ENCODE measurements at regions not wholly inside any gene's neighbourhood (a gene's known extent, or its start where the extent isn't known, plus 50 kb on each side); places are given as distances from the start of the nearest gene placed in this dataset.
"Not testable (repeated sequence)": the region's sequence is repeated elsewhere in the genome, so short reads cannot be mapped to it uniquely, and the experiment has no call there.

GRCh38 chr15:77907824-77908751 lies 169.4 kb downstream of the TBC1D2B start:
- Histone ChIP-seq H3K27ac (no peak overlapping the region), H3K27me3 (peaks cover 0 to 13% (median 0%) of the 10 kb centered on the region in 4 donors), H3K4me3 (no peak overlapping the region), H3K9me3 (no peaks in the 10 kb centered on the region), H3K36me3 (no peaks in the 10 kb centered on the region), H3K4me1 (peaks cover 5 to 25% (median 7%) of the 10 kb centered on the region in 3 donors)
- intact Hi-C loops (cut with DNase I): no loop called here
- no peak for TF ChIP-seq POLR2A (IDR thresholded peaks at IDR 0.05)
- peak in 5 of 6 experiments; percentile 35 to 57 (median 44) for TF ChIP-seq CTCF (IDR thresholded peaks at IDR 0.05)
- 64 to 67% methylated on average over 13 to 19 of the region's 28 CpGs for WGBS, 2 donors
- DNase-seq: no peak

GRCh38 chr15:77906062-77906990 lies 171.2 kb downstream of the TBC1D2B start:
- H3K36me3 ChIP-seq; intact Hi-C loops (cut with DNase I); H3K9me3 ChIP-seq; H3K4me3 ChIP-seq; H3K27ac ChIP-seq; DNase-seq: not testable (repeated sequence)
- Histone ChIP-seq H3K27me3 (peaks cover 0 to 13% (median 0%) of the 10 kb centered on the region in 4 donors), H3K4me1 (peaks cover 5 to 25% (median 7%) of the 10 kb centered on the region in 3 donors)
- WGBS, 2 donors: 74 to 76% methylated on average over 11 to 12 of the region's 17 CpGs

GRCh38 chr15:77905301-77905920 lies 172.1 kb downstream of the TBC1D2B start:
- no peaks in the 10 kb centered on the region for H3K36me3 ChIP-seq
- no peak for DNase-seq
- peaks cover 0 to 13% (median 0%) of the 10 kb centered on the region in 4 donors for H3K27me3 ChIP-seq
- intact Hi-C loops (cut with DNase I): no loop called here
- no peaks in the 10 kb centered on the region for H3K9me3 ChIP-seq
- H3K4me1 ChIP-seq: peaks cover 3 to 23% (median 5%) of the 10 kb centered on the region in 3 donors
- TF ChIP-seq POLR2A (IDR thresholded peaks at IDR 0.05): no peak
- no peak for TF ChIP-seq CTCF (IDR thresholded peaks at IDR 0.05)
- 80% methylated on average over 1 of the region's 13 CpGs; no CpG with 5 or more reads in 1 of the 2 donors for WGBS, 2 donors
- no peak overlapping the region for H3K27ac ChIP-seq
- H3K4me3 ChIP-seq: no peak overlapping the region

GRCh38 chr15:77904901-77905300 lies 172.6 kb downstream of the TBC1D2B start:
- Histone ChIP-seq H3K27ac (no peak overlapping the region), H3K27me3 (peaks cover 0 to 13% (median 0%) of the 10 kb centered on the region in 4 donors), H3K9me3 (no peaks in the 10 kb centered on the region), H3K4me3 (no peak overlapping the region), H3K36me3 (no peaks in the 10 kb centered on the region), H3K4me1 (peaks cover 0 to 18% (median 1%) of the 10 kb centered on the region in 3 donors)
- intact Hi-C loops (cut with DNase I): no loop called here
- TF ChIP-seq CTCF (IDR thresholded peaks at IDR 0.05): no peak
- TF ChIP-seq POLR2A (IDR thresholded peaks at IDR 0.05): no peak
- DNase-seq: no peak
- 44 to 63% methylated on average over 4 of the region's 5 CpGs for WGBS, 2 donors

GRCh38 chr15:77904436-77904821 lies 173.1 kb downstream of the TBC1D2B start:
- DNase-seq: no peak
- no CpG with 5 or more reads among the region's 5 CpGs for WGBS, 2 donors

GRCh38 chr15:77903761-77904435 lies 173.6 kb downstream of the TBC1D2B start:
- not testable (repeated sequence) for DNase-seq

More at GRCh38 chr15:77904436-77904821, 173.1 kb downstream of the TBC1D2B start:
- no peaks in the 10 kb centered on the region for H3K9me3 ChIP-seq
- H3K4me3 ChIP-seq: no peak overlapping the region
- H3K4me1 ChIP-seq: peaks cover 0 to 13% (median 0%) of the 10 kb centered on the region in 3 donors
- peaks cover 0 to 13% (median 0%) of the 10 kb centered on the region in 4 donors for H3K27me3 ChIP-seq
- H3K27ac ChIP-seq: no peak overlapping the region
- no peaks in the 10 kb centered on the region for H3K36me3 ChIP-seq
- intact Hi-C loops (cut with DNase I): no loop called here
- no peak for TF ChIP-seq POLR2A (IDR thresholded peaks at IDR 0.05)
- TF ChIP-seq CTCF (IDR thresholded peaks at IDR 0.05): no peak

More at GRCh38 chr15:77903761-77904435, 173.6 kb downstream of the TBC1D2B start:
- H3K27ac ChIP-seq; H3K36me3 ChIP-seq; H3K9me3 ChIP-seq; H3K4me1 ChIP-seq; intact Hi-C loops (cut with DNase I); H3K4me3 ChIP-seq: not testable (repeated sequence)
- peaks cover 0 to 13% (median 0%) of the 10 kb centered on the region in 4 donors for H3K27me3 ChIP-seq
- WGBS, 2 donors: 93% methylated on average over 6 of the region's 30 CpGs; no CpG with 5 or more reads in 1 of the 2 donors

Measured in esophagus squamous epithelium (tissue), 5 donors.